ENCODE measurements at regions not wholly inside any gene's neighbourhood (a gene's known extent, or its start where the extent isn't known, plus 50 kb on each side); places are given as distances from the start of the nearest gene placed in this dataset.

GRCh38 chr16:75793641-75794040 lies 67.4 kb upstream of the CPHXL start:
- 46 to 61% methylated on average over 4 of the region's 4 CpGs for WGBS, 2 donors (ENCODE audit: low coverage in 1 of 2)
- H3K9me3 ChIP-seq: no peaks in the 10 kb centered on the region
- no peaks in the 10 kb centered on the region for H3K36me3 ChIP-seq
- H3K27me3 ChIP-seq: no peaks in the 10 kb centered on the region
- TF ChIP-seq, protein P1, sequence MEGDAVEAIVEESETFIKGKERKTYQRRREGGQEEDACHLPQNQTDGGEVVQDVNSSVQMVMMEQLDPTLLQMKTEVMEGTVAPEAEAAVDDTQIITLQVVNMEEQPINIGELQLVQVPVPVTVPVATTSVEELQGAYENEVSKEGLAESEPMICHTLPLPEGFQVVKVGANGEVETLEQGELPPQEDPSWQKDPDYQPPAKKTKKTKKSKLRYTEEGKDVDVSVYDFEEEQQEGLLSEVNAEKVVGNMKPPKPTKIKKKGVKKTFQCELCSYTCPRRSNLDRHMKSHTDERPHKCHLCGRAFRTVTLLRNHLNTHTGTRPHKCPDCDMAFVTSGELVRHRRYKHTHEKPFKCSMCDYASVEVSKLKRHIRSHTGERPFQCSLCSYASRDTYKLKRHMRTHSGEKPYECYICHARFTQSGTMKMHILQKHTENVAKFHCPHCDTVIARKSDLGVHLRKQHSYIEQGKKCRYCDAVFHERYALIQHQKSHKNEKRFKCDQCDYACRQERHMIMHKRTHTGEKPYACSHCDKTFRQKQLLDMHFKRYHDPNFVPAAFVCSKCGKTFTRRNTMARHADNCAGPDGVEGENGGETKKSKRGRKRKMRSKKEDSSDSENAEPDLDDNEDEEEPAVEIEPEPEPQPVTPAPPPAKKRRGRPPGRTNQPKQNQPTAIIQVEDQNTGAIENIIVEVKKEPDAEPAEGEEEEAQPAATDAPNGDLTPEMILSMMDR (IDR thresholded peaks at IDR 0.05): no peak
- TF ChIP-seq EP300 (IDR thresholded peaks at IDR 0.05) (no peak), POLR2A (IDR thresholded peaks at IDR 0.05) (no peak), POLR2AphosphoS5 (IDR thresholded peaks at IDR 0.05) (no peak)
- no peak overlapping the region for H3K27ac ChIP-seq
- no peak overlapping the region for H3K4me3 ChIP-seq
- no peak for ATAC-seq
- no peaks in the 10 kb centered on the region for H3K4me1 ChIP-seq

GRCh38 chr16:75794426-75794825 lies 68.1 kb upstream of the CPHXL start:
- H3K4me1 ChIP-seq: no peaks in the 10 kb centered on the region
- H3K9me3 ChIP-seq: no peaks in the 10 kb centered on the region
- no peak for ATAC-seq
- TF ChIP-seq, protein P1 (IDR thresholded peaks at IDR 0.05): no peak
- TF ChIP-seq EP300 (IDR thresholded peaks at IDR 0.05) (no peak), POLR2AphosphoS5 (IDR thresholded peaks at IDR 0.05) (no peak), POLR2A (IDR thresholded peaks at IDR 0.05) (no peak)
- H3K27me3 ChIP-seq: no peaks in the 10 kb centered on the region
- no peaks in the 10 kb centered on the region for H3K36me3 ChIP-seq
- 69 to 70% methylated on average over 4 of the region's 4 CpGs for WGBS, 2 donors (ENCODE audit: low coverage in 1 of 2)
- H3K27ac ChIP-seq: no peak overlapping the region
- H3K4me3 ChIP-seq: no peak overlapping the region

DNA sequence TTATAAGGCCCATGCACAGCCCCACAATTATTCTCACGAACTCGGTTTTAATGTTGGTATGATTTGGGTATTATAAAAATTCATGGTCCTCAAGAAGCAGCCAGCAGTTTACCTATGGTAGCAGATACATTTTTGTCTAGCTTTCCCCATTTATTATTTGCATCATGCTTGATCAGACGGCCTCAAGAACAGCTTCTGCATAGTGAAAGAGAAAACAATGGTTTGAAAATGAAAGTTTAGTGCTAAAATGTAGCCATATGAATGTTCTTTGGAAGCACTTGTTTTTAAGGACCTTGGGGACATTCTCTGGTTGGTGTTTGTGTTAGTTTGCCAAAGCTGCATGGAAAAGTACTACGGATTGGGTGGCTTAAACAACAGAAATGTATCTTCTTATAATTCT lies 72.4 kb upstream of the CPHXL start:
- Histone ChIP-seq H3K4me3 (no peak overlapping the region), H3K4me1 (no peaks in the 10 kb centered on the region), H3K36me3 (no peaks in the 10 kb centered on the region), H3K27me3 (no peaks in the 10 kb centered on the region), H3K9me3 (no peaks in the 10 kb centered on the region), H3K27ac (no peak overlapping the region)
- WGBS, 2 donors (ENCODE audit: low coverage in 1 of 2): 70 to 78% methylated on average over 4 of the region's 4 CpGs
- ATAC-seq: no peak
- no peak for TF ChIP-seq POLR2A (IDR thresholded peaks at IDR 0.05)
- no peak for TF ChIP-seq EP300 (IDR thresholded peaks at IDR 0.05)
- TF ChIP-seq, protein P1 (IDR thresholded peaks at IDR 0.05): no peak
- TF ChIP-seq POLR2AphosphoS5 (IDR thresholded peaks at IDR 0.05): no peak

GRCh38 chr16:75801307-75801706 lies 75.0 kb upstream of the CPHXL start:
- no peak for ATAC-seq
- no peak for TF ChIP-seq POLR2A (IDR thresholded peaks at IDR 0.05)
- TF ChIP-seq, protein P1 (IDR thresholded peaks at IDR 0.05): no peak
- TF ChIP-seq EP300 (IDR thresholded peaks at IDR 0.05): no peak
- TF ChIP-seq POLR2AphosphoS5 (IDR thresholded peaks at IDR 0.05): no peak
- Histone ChIP-seq H3K4me1 (no peaks in the 10 kb centered on the region), H3K9me3 (no peaks in the 10 kb centered on the region), H3K4me3 (no peak overlapping the region), H3K27ac (no peak overlapping the region), H3K27me3 (no peaks in the 10 kb centered on the region), H3K36me3 (no peaks in the 10 kb centered on the region)
- WGBS, 2 donors (ENCODE audit: low coverage in 1 of 2): 27 to 30% methylated on average over 2 to 3 of the region's 3 CpGs

DNA sequence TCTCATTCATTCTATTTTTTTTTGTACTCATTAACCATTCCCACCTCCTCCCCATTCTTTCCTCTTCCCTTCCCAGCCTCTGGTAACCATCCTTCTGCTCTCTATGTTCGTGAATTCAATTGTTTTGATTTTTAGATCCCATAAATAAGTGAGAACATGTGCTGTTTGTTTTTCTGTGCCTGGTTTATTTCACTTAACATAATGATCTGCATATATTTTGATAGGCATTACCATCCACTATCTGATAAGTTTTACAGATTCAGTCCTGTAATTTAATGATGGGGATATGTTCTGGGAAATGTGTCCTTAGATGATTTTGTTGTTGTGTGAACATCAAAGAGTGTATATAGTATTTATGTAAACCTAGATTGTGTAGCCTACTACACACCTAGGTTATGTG lies 77.5 kb upstream of the CPHXL start:
- no peak for ATAC-seq
- H3K4me1 ChIP-seq: no peaks in the 10 kb centered on the region
- H3K9me3 ChIP-seq: no peaks in the 10 kb centered on the region
- WGBS, 2 donors (ENCODE audit: low coverage in 1 of 2): 80 to 100% methylated on average over 1 of the region's 1 CpG
- no peak for TF ChIP-seq POLR2AphosphoS5 (IDR thresholded peaks at IDR 0.05)
- TF ChIP-seq, protein P1 (IDR thresholded peaks at IDR 0.05): no peak
- no peak for TF ChIP-seq POLR2A (IDR thresholded peaks at IDR 0.05)
- TF ChIP-seq EP300 (IDR thresholded peaks at IDR 0.05): no peak
- no peaks in the 10 kb centered on the region for H3K27me3 ChIP-seq
- H3K36me3 ChIP-seq: no peaks in the 10 kb centered on the region
- no peak overlapping the region for H3K27ac ChIP-seq
- H3K4me3 ChIP-seq: no peak overlapping the region
